K562 (cell line): ENCODE measurements at regions not wholly inside any gene's neighbourhood (a gene's known extent, or its start where the extent isn't known, plus 50 kb on each side); places are given as distances from the start of the nearest gene placed in this dataset.

Source experiments
- BCOR ChIP-seq: fragments of 450-650 bp; IDR thresholded peaks from 2 replicates; pipeline ENCODE4 v1.6.1; 2016
- EP400 ChIP-seq: fragments of 450-650 bp; IDR thresholded peaks from 2 replicates; pipeline ENCODE4 v1.6.1; 2017; ENCODE audit warnings: antibody characterized with exemption, mild to moderate bottlenecking, moderate library complexity
- ERF ChIP-seq: fragments of 450-650 bp; formaldehyde crosslinking; IDR thresholded peaks from 2 replicates; pipeline ENCODE4 v1.4.0; 2020; ENCODE audit warnings: mild to moderate bottlenecking, mixed read lengths
- FIP1L1 ChIP-seq: fragments of 200-400 bp; formaldehyde crosslinking; IDR thresholded peaks from 2 replicates; pipeline ENCODE4 v1.6.1; 2018; ENCODE audit warnings: mild to moderate bottlenecking, low read depth, low read length; ENCODE audit not compliant: poor library complexity, severe bottlenecking
- MCM7 ChIP-seq, 2 experiments: fragments of 450-650 bp; IDR thresholded peaks; 2 replicates each; pipeline ENCODE4 v1.6.1; 2016 to 2018
- MED1 ChIP-seq: sonication (generic); formaldehyde crosslinking; IDR thresholded peaks from 2 replicates; pipeline ENCODE4 v1.8.1; 2023; ENCODE audit warnings: missing genetic modification reagents, borderline replicate concordance
- MTA3 ChIP-seq: fragments of 450-650 bp; formaldehyde crosslinking; IDR thresholded peaks from 2 replicates; pipeline ENCODE4 v1.6.1; 2017; ENCODE audit warnings: mild to moderate bottlenecking, borderline replicate concordance
- NONO ChIP-seq, 2 experiments: fragments of 200-400 bp in 1 of 2; fragments of 450-650 bp in 1 of 2; formaldehyde crosslinking in 1 of 2; IDR thresholded peaks; 2 replicates each; pipeline ENCODE4 v1.6.1; 2017; ENCODE audit warnings: low read depth in 2 of 2, mild to moderate bottlenecking in 2 of 2, moderate library complexity in 2 of 2, low read length in 1 of 2
- NR2C1 ChIP-seq, 2 experiments: fragments of 450-650 bp; IDR thresholded peaks; 2 replicates each; pipeline ENCODE4 v1.6.1; 2017; ENCODE audit warnings: mild to moderate bottlenecking in 2 of 2, antibody characterized with exemption in 1 of 2, inconsistent platforms in 1 of 2, missing compliant biosample characterization in 1 of 2, missing genetic modification characterization in 1 of 2
- PKNOX1 ChIP-seq: fragments of 450-650 bp; IDR thresholded peaks from 2 replicates; pipeline ENCODE4 v1.6.1; 2016
- PTTG1 ChIP-seq: fragments of 450-650 bp; IDR thresholded peaks from 2 replicates; pipeline ENCODE4 v1.6.1; 2016; ENCODE audit warnings: low read depth, mild to moderate bottlenecking, missing genetic modification characterization, missing compliant biosample characterization
- SRSF7 ChIP-seq: fragments of 200-400 bp; formaldehyde crosslinking; optimal IDR thresholded peaks from 2 replicates; pipeline ENCODE3; 2017; ENCODE audit warnings: mild to moderate bottlenecking, low read depth, low read length
- ZBED1 ChIP-seq: IDR thresholded peaks from 2 replicates; pipeline ENCODE4 v1.6.1; 2014
- ZBTB9 ChIP-seq: fragments of 450-650 bp; formaldehyde crosslinking; IDR thresholded peaks from 2 replicates; pipeline ENCODE4 v1.4.0; 2020; ENCODE audit warnings: mild to moderate bottlenecking, moderate library complexity
- ZC3H8 ChIP-seq: fragments of 450-650 bp; IDR thresholded peaks from 2 replicates; pipeline ENCODE4 v1.6.1; 2017
- ZEB2 ChIP-seq: fragments of 450-650 bp; IDR thresholded peaks from 2 replicates; pipeline ENCODE4 v1.6.1; 2016
- ZNF316 ChIP-seq: fragments of 450-650 bp; IDR thresholded peaks from 2 replicates; pipeline ENCODE4 v1.6.1; 2016
- ZNF384 ChIP-seq: IDR thresholded peaks from 2 replicates; pipeline ENCODE4 v1.6.1; 2012; ENCODE audit warnings: low read depth, low read length, improper control_type of control experiment
- ZNF561 ChIP-seq: fragments of 450-650 bp; formaldehyde crosslinking; conservative IDR thresholded peaks from 2 replicates; pipeline ENCODE4 v1.4.0; 2020; ENCODE audit warnings: mild to moderate bottlenecking, moderate library complexity
- ZNF79 ChIP-seq: fragments of 250-450 bp; sonication (Bioruptor Pico); IDR thresholded peaks from 2 replicates; pipeline ENCODE4 v1.4.0; 2020; ENCODE audit warnings: low read depth, mild to moderate bottlenecking, moderate library complexity
- TF ChIP-seq, protein P1 (sequence below): fragments of 200-800 bp; sonication (Bioruptor generic); IDR thresholded peaks from 2 replicates; pipeline ENCODE4 v1.6.1; 2016; ENCODE audit warnings: missing genetic modification characterization, missing compliant biosample characterization
- TF ChIP-seq, protein P2 (sequence below): fragments of 200-400 bp; formaldehyde crosslinking; IDR thresholded peaks from 2 replicates; pipeline ENCODE4 v1.6.1; 2017; ENCODE audit warnings: mild to moderate bottlenecking, low read depth, low read length, moderate library complexity

GRCh38 chr2:217077831-217078407 is 218.1 kb upstream of the TNP1 start (continued):
- TF ChIP-seq FIP1L1 (no peak), ZNF384 (no peak), ZNF316 (no peak), MED1 (no peak), SRSF7 (no peak), NR2C1 (IDR thresholded peaks at IDR 0.05) (no peak), NR2C1 (tag; IDR thresholded peaks at IDR 0.05) (peak; percentile 64), ZNF561 (no peak), ZBTB9 (CRISPR knock-in tag) (no peak), EP400 (no peak), ZNF79 (CRISPR knock-in tag) (no peak), PKNOX1 (0 out of 2 replicates have a peak, but pooled peaks have one; percentile 21), MTA3 (peak; percentile 59; the same call in 1 of the 2 replicates), NONO (IDR thresholded peaks at IDR 0.05; ENCODE audit: low read depth in 2 of 2, low read length in 1 of 2) (peak in 1 of 2 experiments; percentile 26; a peak in 1 of 4 replicates), MCM7 (IDR thresholded peaks at IDR 0.05) (no peak), ERF (CRISPR knock-in tag) (no peak), ZBED1 (no peak), ZEB2 (no peak), BCOR (no peak), PTTG1 (no peak), ZC3H8 (no peak)
- TF ChIP-seq, protein P1, sequence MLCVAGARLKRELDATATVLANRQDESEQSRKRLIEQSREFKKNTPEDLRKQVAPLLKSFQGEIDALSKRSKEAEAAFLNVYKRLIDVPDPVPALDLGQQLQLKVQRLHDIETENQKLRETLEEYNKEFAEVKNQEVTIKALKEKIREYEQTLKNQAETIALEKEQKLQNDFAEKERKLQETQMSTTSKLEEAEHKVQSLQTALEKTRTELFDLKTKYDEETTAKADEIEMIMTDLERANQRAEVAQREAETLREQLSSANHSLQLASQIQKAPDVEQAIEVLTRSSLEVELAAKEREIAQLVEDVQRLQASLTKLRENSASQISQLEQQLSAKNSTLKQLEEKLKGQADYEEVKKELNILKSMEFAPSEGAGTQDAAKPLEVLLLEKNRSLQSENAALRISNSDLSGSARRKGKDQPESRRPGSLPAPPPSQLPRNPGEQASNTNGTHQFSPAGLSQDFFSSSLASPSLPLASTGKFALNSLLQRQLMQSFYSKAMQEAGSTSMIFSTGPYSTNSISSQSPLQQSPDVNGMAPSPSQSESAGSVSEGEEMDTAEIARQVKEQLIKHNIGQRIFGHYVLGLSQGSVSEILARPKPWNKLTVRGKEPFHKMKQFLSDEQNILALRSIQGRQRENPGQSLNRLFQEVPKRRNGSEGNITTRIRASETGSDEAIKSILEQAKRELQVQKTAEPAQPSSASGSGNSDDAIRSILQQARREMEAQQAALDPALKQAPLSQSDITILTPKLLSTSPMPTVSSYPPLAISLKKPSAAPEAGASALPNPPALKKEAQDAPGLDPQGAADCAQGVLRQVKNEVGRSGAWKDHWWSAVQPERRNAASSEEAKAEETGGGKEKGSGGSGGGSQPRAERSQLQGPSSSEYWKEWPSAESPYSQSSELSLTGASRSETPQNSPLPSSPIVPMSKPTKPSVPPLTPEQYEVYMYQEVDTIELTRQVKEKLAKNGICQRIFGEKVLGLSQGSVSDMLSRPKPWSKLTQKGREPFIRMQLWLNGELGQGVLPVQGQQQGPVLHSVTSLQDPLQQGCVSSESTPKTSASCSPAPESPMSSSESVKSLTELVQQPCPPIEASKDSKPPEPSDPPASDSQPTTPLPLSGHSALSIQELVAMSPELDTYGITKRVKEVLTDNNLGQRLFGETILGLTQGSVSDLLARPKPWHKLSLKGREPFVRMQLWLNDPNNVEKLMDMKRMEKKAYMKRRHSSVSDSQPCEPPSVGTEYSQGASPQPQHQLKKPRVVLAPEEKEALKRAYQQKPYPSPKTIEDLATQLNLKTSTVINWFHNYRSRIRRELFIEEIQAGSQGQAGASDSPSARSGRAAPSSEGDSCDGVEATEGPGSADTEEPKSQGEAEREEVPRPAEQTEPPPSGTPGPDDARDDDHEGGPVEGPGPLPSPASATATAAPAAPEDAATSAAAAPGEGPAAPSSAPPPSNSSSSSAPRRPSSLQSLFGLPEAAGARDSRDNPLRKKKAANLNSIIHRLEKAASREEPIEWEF (CRISPR knock-in tag), result no peak
- TF ChIP-seq, protein P2, sequence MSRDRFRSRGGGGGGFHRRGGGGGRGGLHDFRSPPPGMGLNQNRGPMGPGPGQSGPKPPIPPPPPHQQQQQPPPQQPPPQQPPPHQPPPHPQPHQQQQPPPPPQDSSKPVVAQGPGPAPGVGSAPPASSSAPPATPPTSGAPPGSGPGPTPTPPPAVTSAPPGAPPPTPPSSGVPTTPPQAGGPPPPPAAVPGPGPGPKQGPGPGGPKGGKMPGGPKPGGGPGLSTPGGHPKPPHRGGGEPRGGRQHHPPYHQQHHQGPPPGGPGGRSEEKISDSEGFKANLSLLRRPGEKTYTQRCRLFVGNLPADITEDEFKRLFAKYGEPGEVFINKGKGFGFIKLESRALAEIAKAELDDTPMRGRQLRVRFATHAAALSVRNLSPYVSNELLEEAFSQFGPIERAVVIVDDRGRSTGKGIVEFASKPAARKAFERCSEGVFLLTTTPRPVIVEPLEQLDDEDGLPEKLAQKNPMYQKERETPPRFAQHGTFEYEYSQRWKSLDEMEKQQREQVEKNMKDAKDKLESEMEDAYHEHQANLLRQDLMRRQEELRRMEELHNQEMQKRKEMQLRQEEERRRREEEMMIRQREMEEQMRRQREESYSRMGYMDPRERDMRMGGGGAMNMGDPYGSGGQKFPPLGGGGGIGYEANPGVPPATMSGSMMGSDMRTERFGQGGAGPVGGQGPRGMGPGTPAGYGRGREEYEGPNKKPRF, result no peak
